ENCODE measurements at regions not wholly inside any gene's neighbourhood (a gene's known extent, or its start where the extent isn't known, plus 50 kb on each side); places are given as distances from the start of the nearest gene placed in this dataset.

- TF ChIP-seq ZNF629 (tag by site-specific recombination; IDR thresholded peaks at IDR 0.05) (peak; percentile 97), ZNF639 (tag by site-specific recombination; IDR thresholded peaks at IDR 0.05) (peak; percentile 95), ZNF561 (tag by site-specific recombination; IDR thresholded peaks at IDR 0.05; ENCODE audit: borderline replicate concordance) (peak; percentile 92)
Observed at GRCh38 chr6:15948930-15949900, 179.7 kb upstream of the MYLIP start (continued).

- POLR2A ChIA-PET: interaction anchor here (3.1 kb wide), 1 partner anchor 181 kb away, joined by 23 read pairs; the partner anchor contains the start of gene MYLIP
Observed at GRCh38 chr6:15947923-15948322, 181.0 kb upstream of the MYLIP start.

More at GRCh38 chr6:15947923-15948322, 181.0 kb upstream of the MYLIP start:
- H3K27ac ChIP-seq (ENCODE audit: extremely low read depth, low read depth, low read length): no peak overlapping the region
- no peaks in the 10 kb centered on the region for H3K36me3 ChIP-seq (ENCODE audit: control insufficient read depth in 2 of 2, insufficient read depth in 1 of 2, low read length in 2 of 2)
- no peak overlapping the region for H3K4me3 ChIP-seq (ENCODE audit: low read depth, low read length)
- TF ChIP-seq REPIN1 (tag by site-specific recombination; IDR thresholded peaks at IDR 0.05; ENCODE audit: low read depth) (no peak), IKZF3 (tag by site-specific recombination; IDR thresholded peaks at IDR 0.05) (no peak), FEZF1 (tag by site-specific recombination; IDR thresholded peaks at IDR 0.05) (no peak), GLIS2 (tag by site-specific recombination; IDR thresholded peaks at IDR 0.05) (peak; percentile 55; the same call in 1 of the 2 replicates), PRDM10 (tag by site-specific recombination; IDR thresholded peaks at IDR 0.05) (peak; percentile 44; the same call in 1 of the 2 replicates), ZSCAN16 (tag by site-specific recombination; IDR thresholded peaks at IDR 0.05) (no peak), ZNF114 (tag by site-specific recombination; IDR thresholded peaks at IDR 0.05) (no peak), ZNF677 (tag by site-specific recombination; IDR thresholded peaks at IDR 0.05) (no peak), KLF10 (tag by site-specific recombination; IDR thresholded peaks at IDR 0.05) (no peak), ZNF510 (tag by site-specific recombination; IDR thresholded peaks at IDR 0.05; ENCODE audit: insufficient replicate concordance) (no peak), CTCF (tag by site-specific recombination; IDR thresholded peaks at IDR 0.05) (peak; percentile 67; the same call in 1 of the 2 replicates), ZNF521 (tag by site-specific recombination; IDR thresholded peaks at IDR 0.05) (no peak), ZNF37A (tag by site-specific recombination; IDR thresholded peaks at IDR 0.05) (no peak), ZNF610 (tag by site-specific recombination; IDR thresholded peaks at IDR 0.05; ENCODE audit: borderline replicate concordance) (no peak), PRDM1 (tag by site-specific recombination; IDR thresholded peaks at IDR 0.05) (no peak), ZNF341 (tag by site-specific recombination; IDR thresholded peaks at IDR 0.05; ENCODE audit: low read depth) (no peak), HOXA7 (CRISPR knock-in tag; IDR thresholded peaks at IDR 0.05; ENCODE audit: borderline replicate concordance) (no peak)
- no peaks in the 10 kb centered on the region for H3K9me3 ChIP-seq (ENCODE audit: control insufficient read depth, insufficient read depth, low read depth, low read length)
- peaks cover 42% of the 10 kb centered on the region for H3K4me1 ChIP-seq (ENCODE audit: control insufficient read depth, insufficient read depth, low read length)
- CTCF ChIA-PET: interaction anchor here (0.6 kb wide), 2 partner anchors 210 to 256 kb away, joined by 3 read pairs; no protein-coding TSS in a partner anchor
